Hepatocyte (in vitro differentiated cells): ENCODE measurements at regions not wholly inside any gene's neighbourhood (a gene's known extent, or its start where the extent isn't known, plus 50 kb on each side); places are given as distances from the start of the nearest gene placed in this dataset.

Source experiments
- CTCF ChIP-seq: fragments of 200-600 bp; sonication (generic); IDR thresholded peaks from 2 replicates; pipeline ENCODE4 v1.5.1; 2016; ENCODE audit warnings: antibody characterized with exemption, mild to moderate bottlenecking; ENCODE audit not compliant: poor library complexity
- EZH2 ChIP-seq: fragments of 200-600 bp; sonication (generic); IDR thresholded peaks from 2 replicates; pipeline ENCODE4 v1.6.1; 2016; ENCODE audit warnings: antibody characterized with exemption, mild to moderate bottlenecking, borderline replicate concordance
- EZH2phosphoT487 ChIP-seq: fragments of 200-600 bp; sonication (generic); IDR thresholded peaks from one replicate; pipeline ENCODE4 v1.6.1; 2018; ENCODE audit warnings: antibody characterized with exemption, mild to moderate bottlenecking, low read depth, moderate library complexity; ENCODE audit not compliant: unreplicated experiment, severe bottlenecking

- TF ChIP-seq CTCF, result no peak
- no peak for TF ChIP-seq EZH2
- no peak for TF ChIP-seq EZH2phosphoT487
Measured at GRCh38 chrX:16063141-16063540, 60.2 kb upstream of the GRPR start.
